HG02798 (cell line): ENCODE measurements at regions not wholly inside any gene's neighbourhood (a gene's known extent, or its start where the extent isn't known, plus 50 kb on each side); places are given as distances from the start of the nearest gene placed in this dataset.
"Not testable (repeated sequence)": the region's sequence is repeated elsewhere in the genome, so short reads cannot be mapped to it uniquely, and the experiment has no call there.

ENCODE experiments used
- ATAC-seq: cut with Tn5 transposase; IDR thresholded peaks from one replicate; pipeline ENCODE4 v1.9.1; 2021; ENCODE audit warnings: mild to moderate bottlenecking; ENCODE audit not compliant: unreplicated experiment, poor library complexity

GRCh38 chr15:35215093-35215492 lies 130.0 kb upstream of the NANOGP8 start:
- ATAC-seq = no peak

GRCh38 chr15:35211240-35211902 lies 126.3 kb upstream of the NANOGP8 start:
- no peak for ATAC-seq

GRCh38 chr15:35210370-35210769 lies 125.3 kb upstream of the NANOGP8 start:
- ATAC-seq = no peak

- no peak for ATAC-seq
Measured at GRCh38 chr15:35209838-35210237, 124.7 kb upstream of the NANOGP8 start.

GRCh38 chr15:35208353-35208752 lies 123.3 kb upstream of the NANOGP8 start:
- no peak for ATAC-seq

GRCh38 chr15:35206060-35206675 lies 121.1 kb upstream of the NANOGP8 start:
- no peak for ATAC-seq

GRCh38 chr15:35198197-35198596 lies 113.1 kb upstream of the NANOGP8 start:
- no peak for ATAC-seq

GRCh38 chr15:35197754-35198153 lies 112.7 kb upstream of the NANOGP8 start:
- no peak for ATAC-seq

GRCh38 chr15:35197306-35197705 lies 112.2 kb upstream of the NANOGP8 start:
- ATAC-seq = no peak

- ATAC-seq = no peak
Measured at GRCh38 chr15:35196273-35196672, 111.2 kb upstream of the NANOGP8 start.

GRCh38 chr15:35195649-35196048 lies 110.6 kb upstream of the NANOGP8 start:
- no peak for ATAC-seq

- no peak for ATAC-seq
Measured at GRCh38 chr15:35195031-35195430, 109.9 kb upstream of the NANOGP8 start.

- ATAC-seq = no peak
Measured at GRCh38 chr15:35194296-35194695, 109.2 kb upstream of the NANOGP8 start.

- no peak for ATAC-seq
Measured at GRCh38 chr15:35191783-35192182, 106.7 kb upstream of the NANOGP8 start.

- ATAC-seq = no peak
Measured at GRCh38 chr15:35186346-35186745, 101.3 kb upstream of the NANOGP8 start.

- no peak for ATAC-seq
Measured at GRCh38 chr15:35184646-35185045, 99.6 kb upstream of the NANOGP8 start.

GRCh38 chr15:35182841-35183479 lies 97.9 kb upstream of the NANOGP8 start:
- peak; percentile 85 for ATAC-seq

- ATAC-seq = peak; percentile 70
Measured at GRCh38 chr15:35181538-35181937, 96.4 kb upstream of the NANOGP8 start.

GRCh38 chr15:35179739-35180138 lies 94.6 kb upstream of the NANOGP8 start:
- no peak for ATAC-seq

- not testable (repeated sequence) for ATAC-seq
Measured at GRCh38 chr15:35178186-35178585, 93.1 kb upstream of the NANOGP8 start.

- ATAC-seq = no peak
Measured at GRCh38 chr15:35174948-35175347, 89.9 kb upstream of the NANOGP8 start.
